H9 (cell line): ENCODE measurements at regions not wholly inside any gene's neighbourhood (a gene's known extent, or its start where the extent isn't known, plus 50 kb on each side); places are given as distances from the start of the nearest gene placed in this dataset.

Experiments used
- DNase-seq: peaks from one replicate; pipeline ENCODE4 v3.0.0-alpha.2; 2017
- H2AFZ ChIP-seq: one replicate; pipeline ENCODE4 v1.6.1; 2013; ENCODE audit warnings: mild to moderate bottlenecking, low read length, control low read depth, moderate library complexity
- H2AK5ac ChIP-seq: 2 replicates; pipeline ENCODE4 v1.6.1; 2013; ENCODE audit warnings: low read length, control low read depth, mixed read lengths; ENCODE audit not compliant: insufficient read length
- H2BK120ac ChIP-seq: one replicate; pipeline ENCODE4 v1.6.1; 2013; ENCODE audit warnings: low read depth, mild to moderate bottlenecking, low read length, control low read depth, inconsistent platforms; ENCODE audit not compliant: poor library complexity, severe bottlenecking
- H2BK12ac ChIP-seq: 2 replicates; pipeline ENCODE4 v1.6.1; 2013; ENCODE audit warnings: low read length, control low read depth, mixed read lengths, low read depth; ENCODE audit not compliant: insufficient read length
- H2BK15ac ChIP-seq: 2 replicates; pipeline ENCODE4 v1.6.1; 2013; ENCODE audit warnings: low read depth, low read length, control low read depth
- H2BK20ac ChIP-seq: one replicate; pipeline ENCODE4 v1.6.1; 2013; ENCODE audit warnings: low read depth, mild to moderate bottlenecking, low read length, control low read depth, inconsistent platforms; ENCODE audit not compliant: poor library complexity, severe bottlenecking
- H2BK5ac ChIP-seq: 2 replicates; pipeline ENCODE4 v1.6.1; 2013; ENCODE audit warnings: low read length, control low read depth, mixed read lengths; ENCODE audit not compliant: insufficient read length
- H3K14ac ChIP-seq: 2 replicates; pipeline ENCODE4 v1.6.1; 2013; ENCODE audit warnings: low read length, control low read depth; ENCODE audit not compliant: insufficient read depth
- H3K18ac ChIP-seq: 2 replicates; pipeline ENCODE4 v1.6.1; 2013; ENCODE audit warnings: low read depth, mild to moderate bottlenecking, mixed read lengths, low read length, control low read depth; ENCODE audit not compliant: insufficient read length
- H3K23ac ChIP-seq: 2 replicates; pipeline ENCODE4 v1.6.1; 2013; ENCODE audit warnings: low read length, control low read depth, mixed read lengths, low read depth; ENCODE audit not compliant: insufficient read length
- H3K23me2 ChIP-seq: 2 replicates; pipeline ENCODE4 v1.6.1; 2013; ENCODE audit warnings: low read depth, mild to moderate bottlenecking, mixed read lengths, low read length, control low read depth; ENCODE audit not compliant: insufficient read length, poor library complexity, severe bottlenecking
- H3K27ac ChIP-seq: 2 replicates; pipeline ENCODE4 v1.5.1; 2013; ENCODE audit warnings: low read length, control low read depth, mixed read lengths, low read depth; ENCODE audit not compliant: insufficient read length
- H3K27me3 ChIP-seq: 2 replicates; pipeline ENCODE4 v1.6.1; 2013; ENCODE audit warnings: low read length, control low read depth, inconsistent platforms; ENCODE audit not compliant: insufficient read depth
- H3K4ac ChIP-seq: 2 replicates; pipeline ENCODE4 v1.6.1; 2013; ENCODE audit warnings: low read depth, mild to moderate bottlenecking, control low read depth, inconsistent platforms, low read length, moderate library complexity
- H3K4me1 ChIP-seq: 2 replicates; pipeline ENCODE4 v1.6.1; 2013; ENCODE audit warnings: low read length, control low read depth, inconsistent platforms; ENCODE audit not compliant: insufficient read depth
- H3K4me2 ChIP-seq: 2 replicates; pipeline ENCODE4 v1.6.1; 2013; ENCODE audit warnings: low read length, control low read depth, mixed read lengths; ENCODE audit not compliant: insufficient read length, insufficient read depth
- H3K56ac ChIP-seq: 2 replicates; pipeline ENCODE4 v1.6.1; 2013; ENCODE audit warnings: low read depth, mild to moderate bottlenecking, mixed read lengths, low read length, control low read depth; ENCODE audit not compliant: insufficient read length
- H3K79me1 ChIP-seq: 2 replicates; pipeline ENCODE4 v1.6.1; 2013; ENCODE audit warnings: low read depth, mild to moderate bottlenecking, moderate library complexity, low read length, control low read depth, inconsistent platforms; ENCODE audit not compliant: insufficient read depth, poor library complexity, severe bottlenecking
- H3K79me2 ChIP-seq: 2 replicates; pipeline ENCODE4 v1.6.1; 2013; ENCODE audit warnings: low read length, control low read depth, inconsistent platforms; ENCODE audit not compliant: insufficient read depth
- H3K9ac ChIP-seq: 2 replicates; pipeline ENCODE4 v1.6.1; 2013; ENCODE audit warnings: low read length, control low read depth, mixed read lengths; ENCODE audit not compliant: insufficient read length; ENCODE audit errors: extremely low read depth
- H3K9me3 ChIP-seq: one replicate; pipeline ENCODE4 v1.6.1; 2013; ENCODE audit warnings: low read depth, low read length, inconsistent platforms; ENCODE audit not compliant: control insufficient read depth
- H3T11ph ChIP-seq: one replicate; pipeline ENCODE4 v1.6.1; 2013; ENCODE audit warnings: mild to moderate bottlenecking, low read length, control low read depth, inconsistent platforms
- H4K20me1 ChIP-seq: one replicate; pipeline ENCODE4 v1.6.1; 2013; ENCODE audit not compliant: control insufficient read depth, insufficient read length, insufficient read depth
- H4K5ac ChIP-seq: 2 replicates; pipeline ENCODE4 v1.6.1; 2013; ENCODE audit warnings: low read depth, mild to moderate bottlenecking, mixed read lengths, low read length, control low read depth; ENCODE audit not compliant: insufficient read length
- H4K8ac ChIP-seq: replicated peaks from 2 replicates; pipeline ENCODE4 v1.6.1; 2013; ENCODE audit warnings: low read length, control low read depth, mixed read lengths, low read depth; ENCODE audit not compliant: insufficient read length
- H4K91ac ChIP-seq: 2 replicates; pipeline ENCODE4 v1.6.1; 2013; ENCODE audit warnings: low read depth, mild to moderate bottlenecking, moderate library complexity, mixed read lengths, low read length, control low read depth; ENCODE audit not compliant: insufficient read length
- H3K27ac Mint-ChIP-seq, 3 experiments: 2 replicates in 2 of 3; 3 replicates in 1 of 3; pipeline ENCODE4 v1.8.0; 2020 to 2021; ENCODE audit warnings: mixed read lengths in 3 of 3, mild to moderate bottlenecking in 1 of 3, moderate library complexity in 1 of 3
- H3K27me3 Mint-ChIP-seq: 2 replicates; pipeline ENCODE4 v1.8.0; 2021; ENCODE audit warnings: low read depth, mild to moderate bottlenecking, moderate library complexity, mixed read lengths
- H3K36me3 Mint-ChIP-seq, 3 experiments: 2 replicates in 2 of 3; 3 replicates in 1 of 3; pipeline ENCODE4 v1.8.0; 2020 to 2021; ENCODE audit warnings: low read depth in 3 of 3, mixed read lengths in 3 of 3; ENCODE audit not compliant: insufficient read depth in 1 of 3
- H3K4me1 Mint-ChIP-seq, 2 experiments: 2 replicates each; pipeline ENCODE4 v1.8.0; 2020; ENCODE audit warnings: mixed read lengths in 2 of 2
- H3K4me3 Mint-ChIP-seq, 2 experiments: 2 replicates in 1 of 2; 3 replicates in 1 of 2; pipeline ENCODE4 v1.8.0; 2020 to 2021; ENCODE audit warnings: mild to moderate bottlenecking in 2 of 2, mixed read lengths in 2 of 2, moderate library complexity in 1 of 2
- H3K9me3 Mint-ChIP-seq, 2 experiments: 2 replicates in 1 of 2; 3 replicates in 1 of 2; pipeline ENCODE4 v1.8.0; 2020; ENCODE audit warnings: mild to moderate bottlenecking in 2 of 2, mixed read lengths in 2 of 2, moderate library complexity in 1 of 2
- CTCF ChIP-seq: fragments of 200-600 bp; sonication (generic); conservative IDR thresholded peaks from 3 replicates; pipeline ENCODE4 v1.8.0; 2021; ENCODE audit warnings: antibody characterized with exemption, mild to moderate bottlenecking
- WGBS: extraction: QIAGEN DNeasy Blood & Tissue Kit; methylation state at CpG from one replicate; pipeline ENCODE4 v1.1.7; 2013; ENCODE audit warnings: missing lambda C conversion rate, low lambda C conversion rate, mixed read lengths; ENCODE audit not compliant: insufficient read length; ENCODE audit errors: extremely low coverage; 5-methylcytosine and 5-hydroxymethylcytosine counted together

- no peak overlapping the region for H2BK5ac ChIP-seq
- no peaks in the 10 kb centered on the region for H3K79me1 ChIP-seq
- H3K4me2 ChIP-seq = no peak overlapping the region
- no peak overlapping the region for H2AK5ac ChIP-seq
- H2AFZ ChIP-seq = no peak overlapping the region
- no peaks in the 10 kb centered on the region; the same call in 1 of the 2 replicates for H3K27me3 Mint-ChIP-seq
- TF ChIP-seq CTCF = no peak
- H3K18ac ChIP-seq = no peak overlapping the region
- H3K27ac Mint-ChIP-seq = no peak overlapping the region; a peak in 1 of 7 replicates
- no peaks in the 10 kb centered on the region; the same call in 1 of the 2 replicates for H3K4me1 ChIP-seq
- H3K27ac ChIP-seq = no peak overlapping the region
- H4K8ac ChIP-seq = no peak overlapping the region
- H4K20me1 ChIP-seq = no peaks in the 10 kb centered on the region
- H3K27me3 ChIP-seq = no peaks in the 10 kb centered on the region
- H3K23ac ChIP-seq = no peak overlapping the region
- H2BK120ac ChIP-seq = no peak overlapping the region
- no peak overlapping the region for H3K14ac ChIP-seq
- H2BK20ac ChIP-seq = no peak overlapping the region
- H3K9me3 Mint-ChIP-seq = peaks cover 4 to 6% of the 10 kb centered on the region in 2 experiments; a peak in 4 of 5 replicates
- H3K4me3 Mint-ChIP-seq = no peak overlapping the region
- H4K91ac ChIP-seq = no peak overlapping the region
- no peak overlapping the region for H3T11ph ChIP-seq
- no peaks in the 10 kb centered on the region for H3K23me2 ChIP-seq
- no peak overlapping the region for H3K56ac ChIP-seq
- H3K4ac ChIP-seq = no peak overlapping the region
- H2BK12ac ChIP-seq = no peak overlapping the region
- no peak overlapping the region for H3K9ac ChIP-seq
- peaks cover 0 to 1% (median 0%) of the 10 kb centered on the region in 3 experiments; a peak in 1 of 7 replicates for H3K36me3 Mint-ChIP-seq
- H3K4me1 Mint-ChIP-seq = peaks cover 10 to 21% of the 10 kb centered on the region in 2 experiments; a peak in 3 of 4 replicates
- H4K5ac ChIP-seq = no peak overlapping the region
- no peak overlapping the region for H2BK15ac ChIP-seq
- WGBS = no CpG with 5 or more reads among the region's 1 CpG
- H3K79me2 ChIP-seq = no peaks in the 10 kb centered on the region
- H3K9me3 ChIP-seq = no peaks in the 10 kb centered on the region
- DNase-seq = no peak
Measured at GRCh38 chr20:51284176-51284575, 258.3 kb downstream of the NFATC2 start.
